ENCODE measurements at regions not wholly inside any gene's neighbourhood (a gene's known extent, or its start where the extent isn't known, plus 50 kb on each side); places are given as distances from the start of the nearest gene placed in this dataset.

- TF ChIP-seq POLR2AphosphoS5 (IDR thresholded peaks at IDR 0.05; ENCODE audit: low read depth, low read length): no peak
- TF ChIP-seq POLR2A (IDR thresholded peaks at IDR 0.05; ENCODE audit: low read depth, low read length): no peak
- TF ChIP-seq TAF1 (IDR thresholded peaks at IDR 0.05; ENCODE audit: low read depth, low read length): no peak
Observed at GRCh38 chr12:77308056-77308455, 242.7 kb upstream of the E2F7 start.
